Cardiac muscle cell (in vitro differentiated cells and primary cell): ENCODE measurements at regions not wholly inside any gene's neighbourhood (a gene's known extent, or its start where the extent isn't known, plus 50 kb on each side); places are given as distances from the start of the nearest gene placed in this dataset.
"Not testable (repeated sequence)": the region's sequence is repeated elsewhere in the genome, so short reads cannot be mapped to it uniquely, and the experiment has no call there.

Experiments used
- DNase-seq, 2 donors: peaks; one replicate each; pipeline versions ENCODE4 v3.0.0 to v3.0.0-alpha.2; 2010 to 2017; ENCODE audit warnings: low read depth in 1 of 2, low spot score in 1 of 2
- H3K27ac ChIP-seq: fragments of 200-600 bp; sonication (generic); 2 replicates; pipeline ENCODE4 v1.5.1; 2016
- H3K27me3 ChIP-seq: fragments of 200-600 bp; sonication (generic); 2 replicates; pipeline ENCODE4 v1.6.0; 2016; ENCODE audit warnings: control low read depth
- H3K36me3 ChIP-seq: fragments of 200-600 bp; sonication (generic); 2 replicates; pipeline ENCODE4 v1.5.1; 2016; ENCODE audit warnings: control low read depth
- H3K4me1 ChIP-seq: fragments of 200-600 bp; sonication (generic); 2 replicates; pipeline ENCODE4 v1.8.1; 2017; ENCODE audit warnings: low read depth, mild to moderate bottlenecking, mixed run types
- H3K4me3 ChIP-seq: fragments of 200-600 bp; sonication (generic); 2 replicates; pipeline ENCODE4 v1.5.1; 2016; ENCODE audit warnings: mild to moderate bottlenecking
- H3K9me3 ChIP-seq: fragments of 200-600 bp; sonication (generic); 2 replicates; pipeline ENCODE4 v1.5.1; 2017; ENCODE audit warnings: low read depth, mild to moderate bottlenecking, control low read depth
- TF ChIP-seq, protein P1 (sequence below): IDR thresholded peaks from 2 replicates; pipeline ENCODE4 v1.5.1; 2012; ENCODE audit warnings: low read depth, mild to moderate bottlenecking, low read length

DNA sequence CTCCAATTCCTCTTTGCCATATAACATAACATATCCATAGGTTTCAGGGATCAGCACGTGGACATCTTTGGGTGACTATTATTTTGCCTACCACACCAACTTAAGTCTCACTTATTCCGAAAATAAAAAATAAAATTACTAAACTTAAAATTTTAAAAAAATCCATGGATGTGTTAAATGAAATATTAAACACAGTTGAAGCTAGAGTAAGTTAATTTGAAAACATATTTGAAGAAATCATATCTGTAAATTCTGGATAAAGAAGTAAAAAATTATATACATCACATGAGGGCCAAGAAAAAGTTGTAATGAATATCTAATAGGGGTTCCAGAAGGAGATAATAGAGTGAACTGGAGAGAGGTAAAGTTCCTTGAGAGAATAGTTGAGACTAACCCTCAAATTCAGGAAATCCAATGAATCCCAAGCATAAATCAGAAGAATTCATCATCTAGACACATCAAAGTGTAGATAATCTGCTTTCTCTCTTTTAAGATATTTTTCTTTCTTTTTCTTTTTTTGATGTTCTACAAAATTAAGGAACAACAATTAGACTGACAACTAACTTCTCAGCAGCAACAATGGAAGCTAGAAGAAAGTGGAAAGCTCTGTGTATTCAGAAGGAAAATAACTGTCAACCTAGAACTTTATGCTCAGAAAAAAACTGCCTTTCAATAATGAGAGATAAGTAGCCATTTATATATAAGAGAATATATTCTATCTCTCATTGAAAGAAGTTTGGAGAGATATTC is 147.4 kb downstream of the ABHD5 start:
- Histone ChIP-seq H3K4me1 (no peaks in the 10 kb centered on the region), H3K4me3 (no peak overlapping the region), H3K36me3 (no peaks in the 10 kb centered on the region), H3K9me3 (no peaks in the 10 kb centered on the region), H3K27ac (no peak overlapping the region), H3K27me3 (no peaks in the 10 kb centered on the region)
- no peak for DNase-seq
- TF ChIP-seq, protein P1, sequence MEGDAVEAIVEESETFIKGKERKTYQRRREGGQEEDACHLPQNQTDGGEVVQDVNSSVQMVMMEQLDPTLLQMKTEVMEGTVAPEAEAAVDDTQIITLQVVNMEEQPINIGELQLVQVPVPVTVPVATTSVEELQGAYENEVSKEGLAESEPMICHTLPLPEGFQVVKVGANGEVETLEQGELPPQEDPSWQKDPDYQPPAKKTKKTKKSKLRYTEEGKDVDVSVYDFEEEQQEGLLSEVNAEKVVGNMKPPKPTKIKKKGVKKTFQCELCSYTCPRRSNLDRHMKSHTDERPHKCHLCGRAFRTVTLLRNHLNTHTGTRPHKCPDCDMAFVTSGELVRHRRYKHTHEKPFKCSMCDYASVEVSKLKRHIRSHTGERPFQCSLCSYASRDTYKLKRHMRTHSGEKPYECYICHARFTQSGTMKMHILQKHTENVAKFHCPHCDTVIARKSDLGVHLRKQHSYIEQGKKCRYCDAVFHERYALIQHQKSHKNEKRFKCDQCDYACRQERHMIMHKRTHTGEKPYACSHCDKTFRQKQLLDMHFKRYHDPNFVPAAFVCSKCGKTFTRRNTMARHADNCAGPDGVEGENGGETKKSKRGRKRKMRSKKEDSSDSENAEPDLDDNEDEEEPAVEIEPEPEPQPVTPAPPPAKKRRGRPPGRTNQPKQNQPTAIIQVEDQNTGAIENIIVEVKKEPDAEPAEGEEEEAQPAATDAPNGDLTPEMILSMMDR: no peak

DNA sequence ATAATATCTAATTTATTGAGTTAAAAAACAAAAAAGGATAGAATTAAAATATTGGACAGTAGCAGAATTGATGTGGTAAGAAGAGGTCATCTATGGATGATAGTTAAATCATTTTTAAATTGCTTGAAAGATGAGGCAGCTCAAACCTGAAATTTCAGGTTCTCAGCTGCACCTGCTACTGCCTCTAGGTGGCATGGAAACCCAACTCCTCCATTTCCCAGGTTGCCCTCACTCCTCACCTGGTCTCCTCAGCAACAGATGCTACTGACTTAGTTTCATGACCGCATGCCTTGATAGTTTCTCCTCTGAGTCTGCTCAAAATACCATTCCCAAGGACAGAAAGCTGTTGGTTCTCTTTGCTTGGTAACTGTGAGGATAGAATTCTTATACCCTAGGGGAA is 148.1 kb downstream of the ABHD5 start:
- Histone ChIP-seq H3K27me3 (no peaks in the 10 kb centered on the region), H3K4me3 (no peak overlapping the region), H3K36me3 (no peaks in the 10 kb centered on the region), H3K9me3 (no peaks in the 10 kb centered on the region), H3K4me1 (no peaks in the 10 kb centered on the region), H3K27ac (no peak overlapping the region)
- no peak for DNase-seq
- TF ChIP-seq, protein P1: no peak

DNA sequence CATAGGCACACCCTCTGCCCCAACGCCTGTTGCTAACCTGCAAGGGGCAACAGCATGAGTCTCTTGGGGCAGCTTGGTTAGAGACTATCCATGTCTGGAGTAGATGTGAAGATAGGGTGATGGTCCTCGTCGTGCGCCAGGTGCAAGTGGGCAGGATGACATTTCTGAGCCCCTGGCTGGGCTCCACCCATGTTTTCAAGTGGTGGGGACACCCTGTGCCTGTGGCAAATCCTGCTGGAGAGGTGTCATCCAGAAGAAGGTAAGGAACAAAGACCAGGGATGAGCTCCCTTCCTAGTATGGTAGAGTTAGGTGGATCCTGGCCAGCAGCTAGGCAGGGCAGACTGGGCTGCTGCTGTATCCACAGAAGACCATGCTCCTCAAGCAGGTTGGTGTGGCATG is 152.6 kb downstream of the ABHD5 start:
- no peaks in the 10 kb centered on the region for H3K36me3 ChIP-seq
- no peak for DNase-seq
- no peaks in the 10 kb centered on the region for H3K9me3 ChIP-seq
- no peak overlapping the region for H3K27ac ChIP-seq
- no peaks in the 10 kb centered on the region for H3K27me3 ChIP-seq
- TF ChIP-seq, protein P1: no peak
- no peaks in the 10 kb centered on the region for H3K4me1 ChIP-seq
- no peak overlapping the region for H3K4me3 ChIP-seq

DNA sequence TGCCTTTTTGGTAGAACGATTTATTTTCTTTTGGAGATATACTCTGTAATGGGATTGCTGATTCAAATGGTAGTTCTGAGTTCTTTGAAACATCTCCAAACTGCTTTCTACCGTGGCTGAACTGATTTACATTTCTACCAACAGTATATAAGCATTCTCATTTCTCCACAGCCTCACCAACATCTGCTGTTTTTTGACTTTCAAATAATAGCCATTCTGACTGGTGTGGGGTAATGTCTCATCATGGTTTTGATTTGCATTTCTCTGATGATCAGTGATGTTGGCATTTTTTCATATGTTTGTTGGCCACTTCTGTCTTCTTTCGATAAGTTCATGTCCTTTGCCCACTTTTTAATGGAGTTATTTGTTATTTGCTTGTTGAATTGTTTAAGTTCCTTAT is 154.0 kb downstream of the ABHD5 start:
- Histone ChIP-seq H3K4me1 (no peaks in the 10 kb centered on the region), H3K27me3 (no peaks in the 10 kb centered on the region), H3K27ac (no peak overlapping the region), H3K9me3 (no peaks in the 10 kb centered on the region), H3K36me3 (no peaks in the 10 kb centered on the region), H3K4me3 (no peak overlapping the region)
- DNase-seq: no peak
- TF ChIP-seq, protein P1: no peak

DNA sequence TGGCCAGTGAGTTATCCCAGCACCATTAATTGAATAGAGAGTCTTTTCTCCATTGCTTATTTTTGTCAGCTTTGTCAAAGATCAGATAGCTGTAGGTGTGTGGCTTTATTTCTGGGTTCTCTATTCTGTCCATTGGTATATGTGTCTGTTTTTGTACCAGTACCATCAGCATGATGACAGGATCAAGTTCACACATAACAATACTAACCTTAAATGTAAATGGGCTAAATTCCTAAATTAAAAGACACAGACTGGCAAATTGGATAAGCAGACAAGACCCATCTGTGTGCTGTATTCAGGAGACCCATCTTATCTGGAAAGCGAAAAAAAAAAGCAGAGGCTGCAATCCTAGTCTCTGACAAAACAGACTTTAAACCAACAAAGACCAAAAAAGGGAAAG is 154.8 kb downstream of the ABHD5 start:
- not testable (repeated sequence) for H3K36me3 ChIP-seq, H3K4me1 ChIP-seq, H3K27me3 ChIP-seq, H3K9me3 ChIP-seq, DNase-seq, H3K27ac ChIP-seq, H3K4me3 ChIP-seq

DNA sequence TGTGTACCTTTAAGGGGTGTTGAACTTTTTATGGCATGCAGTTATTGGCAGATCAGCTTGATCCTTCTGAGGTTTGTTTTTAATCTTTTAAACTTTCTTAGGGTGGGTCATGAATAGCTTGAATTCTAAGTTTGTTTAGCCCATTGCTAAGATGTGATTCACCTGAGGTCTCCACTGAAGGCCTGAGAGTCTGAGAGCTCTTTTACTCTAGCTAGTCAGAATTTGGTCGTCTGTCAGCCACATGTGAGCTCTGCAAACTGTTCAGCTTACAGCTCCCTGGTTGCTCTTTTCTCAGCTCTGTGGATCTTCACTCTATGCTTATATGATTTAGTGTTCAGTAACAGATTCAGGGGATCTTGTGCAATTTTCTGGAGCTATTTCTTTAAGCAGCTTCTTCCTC is 161.3 kb downstream of the ABHD5 start:
- no peak overlapping the region for H3K27ac ChIP-seq
- TF ChIP-seq, protein P1: no peak
- DNase-seq: no peak

More for the DNA sequence above, 161.3 kb downstream of the ABHD5 start:
- Histone ChIP-seq H3K4me3 (no peak overlapping the region), H3K36me3 (no peaks in the 10 kb centered on the region), H3K27me3 (peaks cover 7% of the 10 kb centered on the region), H3K9me3 (no peaks in the 10 kb centered on the region), H3K4me1 (no peaks in the 10 kb centered on the region)
